PFSK-1 (cell line): ENCODE measurements at regions not wholly inside any gene's neighbourhood (a gene's known extent, or its start where the extent isn't known, plus 50 kb on each side); places are given as distances from the start of the nearest gene placed in this dataset.

Source experiments
- POLR2AphosphoS5 ChIP-seq: IDR thresholded peaks from 2 replicates; pipeline ENCODE4 v1.6.1; 2012; ENCODE audit warnings: low read depth, mild to moderate bottlenecking, control low read depth, low read length, moderate library complexity
- REST ChIP-seq, 2 experiments: IDR thresholded peaks; 2 replicates each; pipeline versions ENCODE4 v1.6.1 to v1.8.0; 2011 to 2012; ENCODE audit warnings: low read depth in 2 of 2, low read length in 2 of 2, control low read depth in 1 of 2, inconsistent platforms in 1 of 2, mild to moderate bottlenecking in 1 of 2, moderate library complexity in 1 of 2; ENCODE audit not compliant: insufficient read depth in 1 of 2
- SIN3A ChIP-seq: IDR thresholded peaks from 2 replicates; pipeline ENCODE4 v1.6.1; 2012; ENCODE audit warnings: mild to moderate bottlenecking, low read length, moderate library complexity, borderline replicate concordance; ENCODE audit not compliant: insufficient read depth
- TAF1 ChIP-seq: IDR thresholded peaks from 2 replicates; pipeline ENCODE4 v1.6.1; 2012; ENCODE audit warnings: low read length, control low read depth, borderline replicate concordance; ENCODE audit not compliant: insufficient read depth

GRCh38 chr6:90805619-90806155 is 218.8 kb upstream of the MAP3K7 start:
- TF ChIP-seq POLR2AphosphoS5: no peak
- no peak for TF ChIP-seq REST (IDR thresholded peaks at IDR 0.05; ENCODE audit: insufficient read depth in 1 of 2, low read depth in 2 of 2, low read length in 2 of 2)
- no peak for TF ChIP-seq SIN3A
- no peak for TF ChIP-seq TAF1
